ENCODE measurements at regions not wholly inside any gene's neighbourhood (a gene's known extent, or its start where the extent isn't known, plus 50 kb on each side); places are given as distances from the start of the nearest gene placed in this dataset.

DNA sequence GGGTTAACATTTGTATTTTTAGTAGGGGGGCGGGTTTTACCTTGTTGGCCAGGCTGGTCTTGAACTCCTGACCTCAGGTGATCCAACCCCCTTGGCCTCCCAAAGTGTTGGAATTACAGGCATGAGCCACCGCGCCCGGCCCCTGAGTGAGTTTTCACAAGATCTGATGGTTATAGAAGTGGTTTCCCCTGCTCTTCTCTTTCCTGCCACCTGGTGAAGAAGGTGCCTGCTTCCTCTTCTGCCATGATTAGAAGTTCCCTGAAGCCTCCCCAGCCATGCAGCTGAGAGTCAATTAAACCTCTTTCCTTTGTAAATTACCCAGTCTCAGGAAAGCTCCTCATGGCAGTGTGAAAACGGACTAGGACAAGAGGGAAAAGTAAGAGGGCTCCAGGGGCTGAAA lies 259.1 kb upstream of the PLET1 start:
- H3K36me3 Mint-ChIP-seq (ENCODE audit: low read depth), result no peaks in the 10 kb centered on the region
- H3K4me1 Mint-ChIP-seq (ENCODE audit: low read depth), result peaks cover 17% of the 10 kb centered on the region
- no peak overlapping the region for H3K27ac Mint-ChIP-seq (ENCODE audit: unreplicated experiment)
- no peaks in the 10 kb centered on the region for H3K9me3 Mint-ChIP-seq (ENCODE audit: low read depth)
- no peak for DNase-seq (ENCODE audit: low spot score)
- peaks cover 3% of the 10 kb centered on the region for H3K27me3 Mint-ChIP-seq (ENCODE audit: low read depth)
- TF ChIP-seq, protein P1, sequence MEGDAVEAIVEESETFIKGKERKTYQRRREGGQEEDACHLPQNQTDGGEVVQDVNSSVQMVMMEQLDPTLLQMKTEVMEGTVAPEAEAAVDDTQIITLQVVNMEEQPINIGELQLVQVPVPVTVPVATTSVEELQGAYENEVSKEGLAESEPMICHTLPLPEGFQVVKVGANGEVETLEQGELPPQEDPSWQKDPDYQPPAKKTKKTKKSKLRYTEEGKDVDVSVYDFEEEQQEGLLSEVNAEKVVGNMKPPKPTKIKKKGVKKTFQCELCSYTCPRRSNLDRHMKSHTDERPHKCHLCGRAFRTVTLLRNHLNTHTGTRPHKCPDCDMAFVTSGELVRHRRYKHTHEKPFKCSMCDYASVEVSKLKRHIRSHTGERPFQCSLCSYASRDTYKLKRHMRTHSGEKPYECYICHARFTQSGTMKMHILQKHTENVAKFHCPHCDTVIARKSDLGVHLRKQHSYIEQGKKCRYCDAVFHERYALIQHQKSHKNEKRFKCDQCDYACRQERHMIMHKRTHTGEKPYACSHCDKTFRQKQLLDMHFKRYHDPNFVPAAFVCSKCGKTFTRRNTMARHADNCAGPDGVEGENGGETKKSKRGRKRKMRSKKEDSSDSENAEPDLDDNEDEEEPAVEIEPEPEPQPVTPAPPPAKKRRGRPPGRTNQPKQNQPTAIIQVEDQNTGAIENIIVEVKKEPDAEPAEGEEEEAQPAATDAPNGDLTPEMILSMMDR (IDR thresholded peaks at IDR 0.05), result no peak
- no peak overlapping the region for H3K4me3 Mint-ChIP-seq (ENCODE audit: unreplicated experiment)

- Mint-ChIP-seq H3K9me3 (ENCODE audit: low read depth) (no peaks in the 10 kb centered on the region), H3K4me1 (ENCODE audit: low read depth) (peaks cover 23% of the 10 kb centered on the region), H3K27me3 (ENCODE audit: low read depth) (no peaks in the 10 kb centered on the region), H3K36me3 (ENCODE audit: low read depth) (no peaks in the 10 kb centered on the region), H3K27ac (ENCODE audit: unreplicated experiment) (no peak overlapping the region), H3K4me3 (ENCODE audit: unreplicated experiment) (no peak overlapping the region)
- TF ChIP-seq, protein P1 (IDR thresholded peaks at IDR 0.05), result no peak
- DNase-seq (ENCODE audit: low spot score), result no peak
Observed at GRCh38 chr11:112520354-112520753, 259.7 kb upstream of the PLET1 start.

GRCh38 chr11:112522536-112522935 lies 261.9 kb upstream of the PLET1 start:
- no peak for DNase-seq (ENCODE audit: low spot score)
- H3K9me3 Mint-ChIP-seq (ENCODE audit: low read depth), result no peaks in the 10 kb centered on the region
- TF ChIP-seq, protein P1 (IDR thresholded peaks at IDR 0.05), result no peak
- H3K4me3 Mint-ChIP-seq (ENCODE audit: unreplicated experiment), result no peak overlapping the region
- no peak overlapping the region for H3K27ac Mint-ChIP-seq (ENCODE audit: unreplicated experiment)
- peaks cover 37% of the 10 kb centered on the region for H3K4me1 Mint-ChIP-seq (ENCODE audit: low read depth)
- no peaks in the 10 kb centered on the region for H3K27me3 Mint-ChIP-seq (ENCODE audit: low read depth)
- H3K36me3 Mint-ChIP-seq (ENCODE audit: low read depth), result no peaks in the 10 kb centered on the region

- TF ChIP-seq, protein P1 (IDR thresholded peaks at IDR 0.05), result no peak
- H3K4me1 Mint-ChIP-seq (ENCODE audit: low read depth), result peaks cover 37% of the 10 kb centered on the region
- H3K36me3 Mint-ChIP-seq (ENCODE audit: low read depth), result no peaks in the 10 kb centered on the region
- no peaks in the 10 kb centered on the region for H3K9me3 Mint-ChIP-seq (ENCODE audit: low read depth)
- H3K4me3 Mint-ChIP-seq (ENCODE audit: unreplicated experiment), result no peak overlapping the region
- no peak overlapping the region for H3K27ac Mint-ChIP-seq (ENCODE audit: unreplicated experiment)
- no peak for DNase-seq (ENCODE audit: low spot score)
- H3K27me3 Mint-ChIP-seq (ENCODE audit: low read depth), result no peaks in the 10 kb centered on the region
Observed at GRCh38 chr11:112523031-112523430, 262.4 kb upstream of the PLET1 start.

GRCh38 chr11:112523477-112523876 lies 262.8 kb upstream of the PLET1 start:
- Mint-ChIP-seq H3K9me3 (ENCODE audit: low read depth) (no peaks in the 10 kb centered on the region), H3K27ac (ENCODE audit: unreplicated experiment) (peak overlapping the region; percentile 22), H3K27me3 (ENCODE audit: low read depth) (no peaks in the 10 kb centered on the region), H3K36me3 (ENCODE audit: low read depth) (no peaks in the 10 kb centered on the region), H3K4me3 (ENCODE audit: unreplicated experiment) (no peak overlapping the region), H3K4me1 (ENCODE audit: low read depth) (peaks cover 38% of the 10 kb centered on the region)
- TF ChIP-seq, protein P1 (IDR thresholded peaks at IDR 0.05), result no peak
- no peak for DNase-seq (ENCODE audit: low spot score)

Data from chondrocyte (in vitro differentiated cells).